ENCODE measurements at regions not wholly inside any gene's neighbourhood (a gene's known extent, or its start where the extent isn't known, plus 50 kb on each side); places are given as distances from the start of the nearest gene placed in this dataset.

GRCh38 chr2:83730223-83730622, 728.9 kb downstream of the SUCLG1 start:
- Mint-ChIP-seq H3K4me3 (no peak overlapping the region), H3K4me1 (no peaks in the 10 kb centered on the region), H3K27ac (no peak overlapping the region), H3K27me3 (ENCODE audit: low read depth in 2 of 2) (no peaks in the 10 kb centered on the region), H3K9me3 (peaks cover 23 to 27% of the 10 kb centered on the region in 2 donors), H3K36me3 (peaks cover 13% of the 10 kb centered on the region)
- Histone ChIP-seq H3K27me3 (ENCODE audit: control insufficient read depth, insufficient read depth, low read length) (no peaks in the 10 kb centered on the region), H3K27ac (ENCODE audit: low read length) (no peak overlapping the region), H3K4me3 (ENCODE audit: low read length) (no peak overlapping the region), H3K9me3 (ENCODE audit: control insufficient read depth, insufficient read depth, low read length) (no peaks in the 10 kb centered on the region), H3K4me1 (ENCODE audit: control insufficient read depth, insufficient read depth, low read length) (no peaks in the 10 kb centered on the region), H3K36me3 (ENCODE audit: control insufficient read depth, insufficient read depth, low read length) (no peaks in the 10 kb centered on the region)
- WGBS (ENCODE audit: insufficient coverage): 84% methylated on average over 3 of the region's 3 CpGs
- no peak for TF ChIP-seq CTCF (IDR thresholded peaks at IDR 0.05)
- intact Hi-C loops (cut with micrococcal nuclease): no loop called here
- ATAC-seq: no peak
- no peak for DNase-seq

- intact Hi-C loops (cut with micrococcal nuclease): no loop called here
- no peak overlapping the region for H3K4me3 Mint-ChIP-seq
Observed at GRCh38 chr2:83725735-83726134, 733.3 kb downstream of the SUCLG1 start.

DNA sequence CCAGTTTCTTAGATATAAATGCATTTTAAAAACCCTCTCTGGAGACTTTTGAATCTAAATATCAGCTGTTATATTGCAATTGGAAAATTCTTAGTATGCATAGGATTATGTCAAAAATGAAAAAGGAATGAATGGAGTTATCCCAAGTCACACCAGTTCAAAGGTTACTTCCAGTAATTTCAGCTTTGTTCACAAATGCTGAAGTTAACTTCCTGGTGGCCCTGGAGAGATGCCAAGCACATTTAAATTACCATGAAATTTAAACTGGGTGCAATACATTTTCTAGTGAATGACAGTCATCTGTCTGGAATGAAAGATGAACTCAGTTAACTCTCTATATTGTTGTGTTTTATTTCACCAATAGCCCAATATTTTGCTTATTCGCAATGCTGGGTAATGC, 753.9 kb downstream of the SUCLG1 start:
- Histone ChIP-seq H3K4me3 (ENCODE audit: low read length) (no peak overlapping the region), H3K36me3 (ENCODE audit: control insufficient read depth, insufficient read depth, low read length) (no peaks in the 10 kb centered on the region), H3K27me3 (ENCODE audit: control insufficient read depth, insufficient read depth, low read length) (no peaks in the 10 kb centered on the region), H3K9me3 (ENCODE audit: control insufficient read depth, insufficient read depth, low read length) (peaks cover 2% of the 10 kb centered on the region), H3K4me1 (ENCODE audit: control insufficient read depth, insufficient read depth, low read length) (no peaks in the 10 kb centered on the region), H3K27ac (ENCODE audit: low read length) (no peak overlapping the region)
- intact Hi-C loops (cut with micrococcal nuclease): no loop called here
- Mint-ChIP-seq H3K4me1 (no peaks in the 10 kb centered on the region), H3K4me3 (no peak overlapping the region), H3K9me3 (peaks cover 4 to 8% of the 10 kb centered on the region in 2 donors), H3K27me3 (ENCODE audit: low read depth in 2 of 2) (no peaks in the 10 kb centered on the region), H3K27ac (no peak overlapping the region), H3K36me3 (peaks cover 7% of the 10 kb centered on the region)
- ATAC-seq: no peak
- no peak for DNase-seq
- WGBS (ENCODE audit: insufficient coverage): no CpG with 5 or more reads among the region's 1 CpG
- TF ChIP-seq CTCF (IDR thresholded peaks at IDR 0.05): no peak

More at GRCh38 chr2:83725735-83726134, 733.3 kb downstream of the SUCLG1 start:
- no peaks in the 10 kb centered on the region for H3K27me3 ChIP-seq (ENCODE audit: control insufficient read depth, insufficient read depth, low read length)
- no peak overlapping the region for H3K4me3 ChIP-seq (ENCODE audit: low read length)
- no peak for ATAC-seq
- no peaks in the 10 kb centered on the region for H3K4me1 ChIP-seq (ENCODE audit: control insufficient read depth, insufficient read depth, low read length)
- H3K27me3 Mint-ChIP-seq (ENCODE audit: low read depth in 2 of 2): no peaks in the 10 kb centered on the region
- no peaks in the 10 kb centered on the region for H3K36me3 ChIP-seq (ENCODE audit: control insufficient read depth, insufficient read depth, low read length)
- DNase-seq: no peak
- H3K27ac ChIP-seq (ENCODE audit: low read length): no peak overlapping the region
- TF ChIP-seq CTCF (IDR thresholded peaks at IDR 0.05): no peak
- no peaks in the 10 kb centered on the region for H3K9me3 ChIP-seq (ENCODE audit: control insufficient read depth, insufficient read depth, low read length)
- peaks cover 13% of the 10 kb centered on the region for H3K36me3 Mint-ChIP-seq
- H3K9me3 Mint-ChIP-seq: peaks cover 19% of the 10 kb centered on the region in 2 donors
- H3K4me1 Mint-ChIP-seq: no peaks in the 10 kb centered on the region
- no peak overlapping the region for H3K27ac Mint-ChIP-seq

GRCh38 chr2:83703598-83703997, 755.5 kb downstream of the SUCLG1 start:
- Mint-ChIP-seq H3K9me3 (peaks cover 6 to 7% of the 10 kb centered on the region in 2 donors), H3K27me3 (ENCODE audit: low read depth in 2 of 2) (no peaks in the 10 kb centered on the region), H3K4me1 (no peaks in the 10 kb centered on the region), H3K27ac (no peak overlapping the region), H3K36me3 (peaks cover 4% of the 10 kb centered on the region), H3K4me3 (no peak overlapping the region)
- Histone ChIP-seq H3K4me1 (ENCODE audit: control insufficient read depth, insufficient read depth, low read length) (no peaks in the 10 kb centered on the region), H3K27ac (ENCODE audit: low read length) (no peak overlapping the region), H3K27me3 (ENCODE audit: control insufficient read depth, insufficient read depth, low read length) (no peaks in the 10 kb centered on the region), H3K4me3 (ENCODE audit: low read length) (no peak overlapping the region), H3K36me3 (ENCODE audit: control insufficient read depth, insufficient read depth, low read length) (no peaks in the 10 kb centered on the region), H3K9me3 (ENCODE audit: control insufficient read depth, insufficient read depth, low read length) (no peaks in the 10 kb centered on the region)
- ATAC-seq (no peak), DNase-seq (no peak)
- WGBS (ENCODE audit: insufficient coverage): 100% methylated on average over 1 of the region's 1 CpG
- no peak for TF ChIP-seq CTCF (IDR thresholded peaks at IDR 0.05)
- intact Hi-C loops (cut with micrococcal nuclease): no loop called here

Measured in natural killer cell (primary cell).